HG02678 (cell line): ENCODE measurements at regions not wholly inside any gene's neighbourhood (a gene's known extent, or its start where the extent isn't known, plus 50 kb on each side); places are given as distances from the start of the nearest gene placed in this dataset.

Experiments
- ATAC-seq: cut with Tn5 transposase; IDR thresholded peaks from one replicate; pipeline ENCODE4 v1.9.1; 2021; ENCODE audit warnings: mild to moderate bottlenecking, moderate library complexity; ENCODE audit not compliant: unreplicated experiment

DNA sequence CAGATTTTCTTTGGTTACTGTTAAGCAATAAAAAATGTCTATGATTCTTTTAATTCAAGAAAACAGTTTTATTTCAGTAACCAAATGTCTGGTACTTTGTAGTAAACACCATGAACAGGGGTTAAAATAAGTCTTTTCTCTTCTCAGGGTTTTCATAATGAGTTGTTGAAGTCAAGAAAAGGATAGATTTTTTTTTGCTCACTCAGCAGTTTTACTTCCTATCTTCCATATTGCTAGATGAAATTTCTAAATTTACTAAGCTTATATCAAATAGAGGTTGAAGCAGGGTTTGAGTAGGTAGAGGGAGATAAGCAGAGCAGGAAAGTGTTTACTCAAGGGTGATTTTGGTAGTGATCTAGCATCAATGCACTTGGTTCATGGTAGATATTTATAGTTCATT, 1031.3 kb downstream of the C4orf33 start:
- ATAC-seq = no peak

DNA sequence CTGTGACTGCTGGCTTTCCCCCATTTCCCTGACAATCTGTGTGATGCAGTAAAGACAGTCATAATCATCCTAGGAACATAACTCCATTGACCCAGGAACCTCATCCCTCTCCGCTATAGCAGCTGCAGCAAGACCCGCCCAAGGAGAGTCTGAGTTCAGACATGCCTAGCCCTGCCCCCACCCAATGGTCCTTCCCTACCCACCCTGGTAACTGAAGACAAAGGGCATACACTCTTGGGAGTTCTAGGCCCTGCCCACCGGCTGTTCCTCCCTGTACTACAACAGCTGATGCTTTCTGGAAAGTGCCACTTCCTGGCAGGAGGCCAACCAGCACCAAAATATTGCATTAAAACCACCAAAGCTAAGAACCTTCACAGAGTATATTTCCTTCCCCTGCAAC, 1035.6 kb downstream of the C4orf33 start:
- ATAC-seq = no peak

DNA sequence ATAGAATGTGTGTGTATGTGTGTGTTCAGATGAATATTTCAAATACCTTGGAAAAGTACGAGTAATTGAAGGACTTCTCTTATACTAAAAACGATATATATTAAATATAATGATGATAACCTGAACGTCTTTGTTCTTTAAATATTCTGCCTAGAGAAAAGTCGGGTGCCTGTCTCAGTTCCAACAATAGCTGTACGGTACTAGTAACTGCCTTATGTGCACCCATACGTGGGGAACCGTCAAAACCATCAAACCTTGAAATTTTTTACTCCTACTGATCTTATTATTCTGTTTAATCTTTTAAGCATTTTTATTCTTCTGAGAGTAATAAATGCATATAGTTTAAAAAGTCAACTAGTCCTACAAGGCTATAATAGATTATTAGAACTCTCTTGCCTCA, 1045.7 kb downstream of the C4orf33 start:
- no peak for ATAC-seq

DNA sequence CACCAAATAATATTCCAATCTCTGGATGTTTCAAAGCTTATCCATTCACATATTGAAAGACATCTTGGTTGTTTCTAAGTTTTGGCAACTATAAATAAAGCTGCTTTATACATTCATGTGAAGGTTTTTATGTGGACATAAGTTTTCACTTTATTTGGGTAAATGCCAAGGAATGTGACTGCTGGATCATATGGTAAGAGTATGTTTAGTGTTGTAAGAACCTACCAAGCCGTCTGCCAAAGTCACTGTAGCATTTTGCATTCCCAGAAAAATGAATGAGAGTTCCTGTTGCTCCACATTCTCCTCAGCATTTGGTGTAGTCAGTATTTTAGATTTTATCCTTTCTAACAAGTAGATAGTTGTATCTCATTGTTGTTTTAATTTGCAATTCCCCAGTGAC, 1047.7 kb downstream of the C4orf33 start:
- no peak for ATAC-seq

DNA sequence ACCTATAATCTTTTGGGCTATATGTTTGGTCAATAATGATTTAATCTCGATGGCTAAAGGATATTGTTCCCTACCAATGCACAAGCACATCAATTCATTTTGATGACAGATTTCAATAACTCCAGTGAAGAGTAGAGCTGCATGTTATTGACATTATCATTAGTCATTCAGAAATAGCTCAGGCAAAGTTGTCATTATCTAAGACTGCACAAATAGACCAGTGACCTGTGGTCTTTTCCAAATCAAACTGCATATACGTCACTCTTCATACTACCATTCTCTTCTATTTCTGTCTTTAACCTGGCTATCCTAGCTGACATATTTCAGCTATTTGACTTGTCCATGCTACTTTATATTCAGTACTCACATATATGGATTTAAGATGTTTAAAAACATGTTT, 1050.8 kb downstream of the C4orf33 start:
- no peak for ATAC-seq

DNA sequence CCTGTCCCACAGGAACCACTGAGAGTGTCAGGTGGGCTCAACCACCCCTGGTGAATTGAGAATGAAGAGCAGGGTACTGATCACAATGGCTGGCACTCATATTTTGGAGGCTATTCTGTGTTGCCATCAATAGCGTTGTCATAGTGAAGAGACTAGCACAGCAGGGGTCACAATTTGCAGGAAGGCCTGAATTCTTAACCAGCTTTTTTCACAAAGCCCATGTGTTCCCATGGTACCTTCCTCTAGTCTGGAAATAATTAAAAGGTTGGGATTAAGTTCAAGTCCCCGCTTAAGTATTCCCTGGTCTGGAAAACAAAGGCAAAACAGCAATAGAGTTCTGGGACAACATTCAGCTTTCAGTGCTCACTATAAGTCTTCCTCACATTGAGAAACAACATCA, 1051.7 kb downstream of the C4orf33 start:
- ATAC-seq = no peak

DNA sequence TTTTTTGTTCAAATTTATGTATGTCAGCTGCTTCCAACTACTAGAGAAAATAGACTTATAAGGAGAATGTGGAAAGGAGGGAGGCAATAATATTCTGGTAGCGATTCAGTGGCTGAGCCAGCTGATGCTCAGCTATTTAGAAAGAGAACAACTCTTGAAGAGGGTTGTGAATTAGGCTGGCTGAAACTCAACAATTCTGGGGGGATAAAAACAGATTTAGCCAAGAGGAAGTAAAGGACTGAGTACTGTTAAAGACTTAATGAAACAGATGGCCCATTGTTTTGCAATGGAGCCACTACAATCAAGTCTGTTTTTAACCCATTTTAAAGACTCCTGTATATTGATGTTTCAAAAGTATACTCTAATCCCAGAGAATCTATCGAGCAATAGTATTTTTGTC, 1058.9 kb downstream of the C4orf33 start:
- no peak for ATAC-seq

DNA sequence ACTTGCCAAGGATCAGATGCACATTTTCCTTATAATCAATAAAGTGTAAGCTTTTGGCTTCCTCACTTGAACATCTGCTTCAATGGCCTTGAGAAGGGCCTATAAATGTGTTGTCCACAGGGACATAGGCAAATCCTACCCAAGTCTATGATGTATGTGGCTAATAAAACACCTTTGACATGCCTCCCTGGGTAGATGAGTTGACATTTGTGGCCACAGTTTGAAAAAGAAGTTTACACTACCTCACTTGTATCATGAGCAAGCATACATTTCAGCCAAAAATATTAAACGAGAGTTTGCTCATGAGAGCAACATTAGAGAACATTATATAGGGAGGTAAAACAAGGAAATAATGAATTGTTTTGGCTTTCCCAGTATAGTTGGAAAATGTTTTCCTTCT, 1067.7 kb downstream of the C4orf33 start:
- ATAC-seq = no peak

DNA sequence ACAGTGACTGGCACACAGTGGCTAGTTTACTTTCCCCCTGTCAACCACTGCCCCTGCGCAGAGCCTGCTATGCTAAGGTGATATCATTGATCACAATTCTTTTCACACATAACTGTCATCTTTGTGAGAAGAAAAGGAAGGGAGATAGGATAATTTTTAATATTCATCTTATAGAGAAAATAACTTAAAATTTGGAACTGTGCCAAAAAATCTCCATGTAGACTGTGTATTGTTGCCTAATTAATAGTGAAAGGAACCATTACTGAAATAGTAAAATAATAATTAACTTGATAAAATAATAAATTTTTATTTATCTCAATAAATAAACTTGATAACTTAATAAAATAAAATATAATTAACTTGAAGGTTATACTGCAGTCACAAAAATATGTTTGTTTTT, 1069.4 kb downstream of the C4orf33 start:
- no peak for ATAC-seq

DNA sequence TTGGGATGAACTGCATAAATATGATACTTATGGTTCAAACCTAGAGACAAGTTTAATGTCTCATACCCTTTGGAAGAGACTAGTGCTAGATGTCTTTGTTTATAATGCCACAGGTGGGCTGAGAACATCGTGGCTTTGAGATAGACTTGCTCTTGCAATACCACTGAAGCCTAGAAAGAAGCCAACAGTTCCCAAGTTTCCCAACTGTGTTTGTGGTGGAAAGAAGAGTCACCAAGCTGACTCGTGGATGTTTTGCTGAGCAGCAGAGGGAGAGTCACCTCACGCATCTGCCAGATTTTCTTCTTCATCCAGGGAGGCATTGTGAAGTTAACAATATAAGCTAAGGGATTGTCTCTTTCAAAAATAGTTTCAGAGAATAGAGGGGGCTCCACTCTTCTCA, 1076.2 kb downstream of the C4orf33 start:
- ATAC-seq = no peak

DNA sequence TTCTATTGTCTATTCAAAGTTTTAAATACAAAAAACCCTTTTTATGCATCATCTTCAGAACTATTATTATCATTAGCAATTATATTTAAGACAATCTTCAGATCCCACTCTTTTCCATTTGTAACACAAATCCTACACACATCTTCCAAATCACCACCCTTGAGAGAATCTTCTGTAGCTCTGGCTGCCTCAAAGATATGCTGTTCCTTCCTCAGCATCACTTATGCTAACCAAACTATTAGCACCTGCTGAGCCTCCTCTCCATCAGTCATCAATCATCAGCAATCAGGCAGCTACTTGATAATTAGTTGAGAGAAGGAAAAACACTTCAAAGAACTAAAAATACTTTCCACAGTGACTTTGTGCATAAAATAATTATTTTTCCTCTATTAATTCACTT, 1082.2 kb downstream of the C4orf33 start:
- no peak for ATAC-seq

DNA sequence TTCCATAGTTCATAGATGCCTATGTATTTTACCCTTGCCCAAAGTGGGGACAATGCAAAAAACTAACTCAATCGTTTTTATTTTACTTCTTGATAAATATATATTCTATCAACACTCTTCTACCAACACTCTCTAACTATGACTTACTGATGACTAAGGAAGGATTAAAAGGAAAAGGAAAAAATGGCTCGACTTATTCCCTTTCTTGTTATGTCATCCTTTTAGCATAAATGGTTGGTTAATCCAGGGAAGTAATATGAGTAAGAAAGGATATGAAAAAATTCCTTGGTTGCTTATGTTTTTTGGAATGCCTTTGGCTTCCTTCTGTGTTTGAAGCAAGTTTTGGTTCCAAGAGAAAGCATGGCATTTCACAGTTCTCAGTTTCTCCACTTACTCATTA, 1087.1 kb downstream of the C4orf33 start:
- ATAC-seq = no peak

DNA sequence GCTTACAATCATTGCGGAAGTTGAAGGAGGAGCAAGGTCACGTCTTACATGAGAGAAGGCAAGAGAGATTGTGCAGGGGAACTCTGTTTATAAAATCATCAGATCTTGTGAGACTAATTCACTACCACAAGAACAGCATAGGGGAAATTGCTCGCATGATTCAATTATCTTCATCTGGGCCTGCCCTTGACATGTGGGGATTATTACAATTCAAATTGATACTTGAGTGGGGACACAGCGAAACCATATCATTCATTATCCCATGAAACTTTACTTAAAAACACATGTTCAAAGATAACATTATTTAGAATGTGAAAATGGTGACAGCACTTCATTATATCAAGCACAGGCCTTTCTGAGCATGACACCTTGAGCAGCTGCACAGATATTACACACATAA, 1087.8 kb downstream of the C4orf33 start:
- ATAC-seq = no peak

DNA sequence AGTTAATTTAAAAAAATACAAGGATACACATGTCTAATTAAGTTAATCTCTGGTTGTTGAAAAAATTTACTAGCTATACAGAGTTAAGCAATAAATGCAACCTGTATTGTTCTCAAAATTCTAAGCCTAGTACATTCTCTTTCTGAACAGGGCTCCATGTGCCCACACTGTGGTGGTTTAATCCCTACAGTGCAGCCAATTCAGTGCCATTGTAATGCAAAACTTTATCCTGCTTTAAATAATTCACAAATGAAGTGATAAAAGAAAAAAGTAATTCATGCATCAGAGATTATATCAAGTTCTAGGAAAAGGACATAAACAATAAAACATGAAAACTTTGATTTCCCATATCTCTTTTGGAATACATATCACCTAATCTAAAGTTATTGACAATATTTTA, 1089.2 kb downstream of the C4orf33 start:
- ATAC-seq = no peak

DNA sequence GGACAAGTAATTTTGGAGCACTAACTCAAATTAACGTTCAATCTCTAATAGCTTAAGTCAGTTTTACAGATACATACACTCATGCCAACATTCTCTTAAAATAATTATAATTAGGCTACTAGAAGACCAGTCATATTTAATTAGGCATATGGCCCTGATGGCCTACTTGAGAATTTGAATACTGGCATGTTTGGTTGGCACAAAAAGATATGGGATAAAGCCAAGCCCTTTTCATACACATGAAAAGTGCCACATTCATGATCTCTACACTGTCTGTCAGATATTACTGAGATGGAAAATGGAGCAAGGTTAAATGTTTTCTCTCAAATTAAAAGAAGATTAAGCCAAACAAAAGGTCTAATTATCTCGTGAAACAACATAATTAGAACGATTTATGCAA, 1091.0 kb downstream of the C4orf33 start:
- no peak for ATAC-seq

DNA sequence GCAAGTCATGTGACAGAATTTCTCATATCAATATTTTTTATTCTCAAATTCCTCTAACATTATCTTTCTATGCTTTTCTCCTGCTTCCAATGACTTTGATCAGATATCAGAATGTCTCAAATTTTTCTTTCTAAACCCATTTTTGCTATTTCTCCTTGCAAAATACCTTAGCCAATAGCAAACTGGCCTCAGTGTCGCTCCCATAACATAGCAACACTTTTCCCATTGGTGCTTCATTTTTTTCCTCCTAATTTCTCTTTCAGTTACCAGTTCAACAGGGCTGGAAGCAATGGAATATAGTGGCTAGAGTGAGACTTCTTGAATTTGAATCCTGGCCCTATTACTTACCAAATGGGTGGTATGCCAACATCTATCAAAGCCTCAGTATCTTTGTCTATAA, 1091.6 kb downstream of the C4orf33 start:
- ATAC-seq = no peak

DNA sequence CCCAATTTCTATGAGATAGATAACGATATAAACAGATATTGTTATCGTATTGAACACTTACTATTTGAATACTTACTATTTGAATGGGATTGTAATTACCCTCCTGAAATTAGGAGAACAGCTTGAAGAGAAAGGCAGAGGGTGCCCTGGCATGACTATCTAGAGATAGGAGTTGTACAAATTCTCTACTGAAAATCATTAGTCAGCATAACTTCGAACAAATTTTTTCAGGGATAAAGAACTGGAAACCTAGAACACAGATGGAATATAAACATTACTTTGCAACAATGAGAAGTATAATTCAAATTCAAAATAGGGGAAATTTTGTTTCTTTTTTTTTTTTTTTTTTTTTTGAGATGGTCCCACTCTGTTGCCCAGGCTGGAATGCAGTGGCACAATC, 1096.8 kb downstream of the C4orf33 start:
- ATAC-seq = no peak

DNA sequence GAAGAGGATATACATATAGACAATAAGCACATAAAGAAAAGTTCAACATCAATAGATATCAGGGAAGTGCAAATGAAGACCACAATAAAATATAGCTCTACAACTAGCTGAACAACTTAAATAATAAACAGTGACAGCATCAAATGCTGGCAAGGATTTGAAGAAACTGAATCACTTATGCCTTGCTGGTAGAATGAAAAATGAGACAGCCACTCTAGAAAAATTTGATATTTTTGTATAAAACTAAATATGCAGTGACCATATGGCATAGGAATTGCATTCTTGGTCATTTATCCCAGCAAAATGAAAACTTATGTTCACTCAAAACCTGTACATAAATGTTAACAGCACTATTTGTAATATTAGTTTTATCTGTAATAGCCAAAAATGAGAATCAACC, 1102.0 kb downstream of the C4orf33 start:
- no peak for ATAC-seq

DNA sequence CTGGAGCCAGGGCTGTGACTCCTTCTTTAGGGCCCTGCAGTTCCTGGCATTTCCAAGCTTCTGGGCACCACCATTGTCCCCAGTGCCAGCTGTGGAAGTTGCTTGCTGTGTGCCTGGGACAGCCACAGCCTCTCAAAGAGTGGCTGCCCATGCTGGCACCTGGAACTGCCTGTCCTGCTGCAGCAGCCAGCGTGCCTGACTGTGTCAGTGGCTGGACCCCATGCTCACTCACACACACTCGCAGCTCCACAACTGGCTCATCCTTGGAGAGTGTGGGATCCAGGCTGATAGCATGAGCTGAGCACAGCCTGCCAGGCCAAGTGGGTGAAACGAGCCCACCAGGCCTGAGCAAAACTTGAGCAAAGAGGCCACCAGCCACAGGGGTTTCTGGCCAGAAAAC, 1107.6 kb downstream of the C4orf33 start:
- ATAC-seq = no peak

DNA sequence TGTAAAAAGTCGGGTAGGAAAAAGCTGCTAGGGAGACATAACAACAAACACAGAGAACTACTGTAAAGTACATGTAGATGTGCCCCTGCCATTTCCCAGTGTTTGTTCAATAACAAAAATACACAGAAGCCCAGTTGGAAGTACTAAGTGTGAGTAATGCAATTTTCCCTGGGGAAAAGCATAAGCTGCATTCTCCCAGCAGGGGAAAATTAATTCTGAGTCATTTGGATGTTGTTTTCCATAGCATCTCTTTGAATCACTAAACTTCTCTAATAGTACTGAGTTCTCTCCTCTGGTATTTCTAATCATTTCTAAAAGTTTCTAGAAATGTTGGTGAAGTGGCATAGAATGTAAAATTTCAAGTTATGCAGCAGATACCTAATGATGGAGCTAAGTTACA, 1114.9 kb downstream of the C4orf33 start:
- ATAC-seq = no peak

DNA sequence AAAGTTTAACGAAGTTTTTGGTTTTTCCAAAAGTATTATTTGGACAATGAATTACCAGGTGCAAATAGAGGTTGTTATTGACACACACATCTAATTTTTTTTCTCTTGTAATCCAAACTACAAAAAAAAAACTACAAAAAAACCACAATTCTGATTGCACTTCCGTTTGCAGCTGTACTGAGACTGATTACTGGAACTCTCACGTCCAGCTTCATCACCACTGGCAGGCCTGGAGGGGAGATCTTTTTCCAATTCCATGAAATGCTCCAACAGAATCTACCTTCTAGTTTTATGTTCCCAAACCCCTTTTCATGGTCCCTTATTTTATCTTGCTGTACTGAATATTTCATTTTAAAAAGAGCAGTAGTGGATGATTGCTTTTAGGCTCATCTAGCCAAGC, 1118.3 kb downstream of the C4orf33 start:
- ATAC-seq = no peak

DNA sequence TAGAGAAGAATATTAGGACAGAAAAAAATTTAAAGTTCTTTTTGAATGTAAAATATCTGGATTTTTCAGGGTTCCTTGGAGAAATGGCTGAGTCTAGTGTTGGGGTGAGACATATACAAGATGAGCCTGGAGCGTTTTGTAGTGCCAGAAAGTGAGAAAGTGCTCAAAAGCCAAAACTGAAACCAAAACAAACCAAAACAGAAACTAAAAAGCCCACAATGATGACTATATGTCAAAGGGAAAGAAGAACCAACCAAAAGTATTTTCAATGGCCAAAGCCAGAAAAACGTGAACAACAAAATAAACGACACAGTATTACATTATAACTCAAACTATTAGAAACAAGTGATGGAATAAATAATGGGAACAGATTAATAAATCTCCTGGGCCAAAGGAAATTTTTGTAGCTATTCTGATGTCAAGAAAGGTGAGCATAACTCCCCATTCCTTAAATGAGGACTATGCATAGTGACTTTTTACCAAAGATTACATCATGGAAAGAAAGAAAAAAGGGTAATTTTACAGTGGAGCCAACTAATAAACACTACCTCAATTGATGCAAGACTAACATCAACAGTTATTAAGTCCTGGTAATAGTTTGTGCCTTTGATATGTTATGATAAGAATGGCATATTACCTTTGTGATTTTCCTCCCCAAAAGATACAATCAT, 1137.6 kb downstream of the C4orf33 start:
- ATAC-seq = peak; percentile 100

DNA sequence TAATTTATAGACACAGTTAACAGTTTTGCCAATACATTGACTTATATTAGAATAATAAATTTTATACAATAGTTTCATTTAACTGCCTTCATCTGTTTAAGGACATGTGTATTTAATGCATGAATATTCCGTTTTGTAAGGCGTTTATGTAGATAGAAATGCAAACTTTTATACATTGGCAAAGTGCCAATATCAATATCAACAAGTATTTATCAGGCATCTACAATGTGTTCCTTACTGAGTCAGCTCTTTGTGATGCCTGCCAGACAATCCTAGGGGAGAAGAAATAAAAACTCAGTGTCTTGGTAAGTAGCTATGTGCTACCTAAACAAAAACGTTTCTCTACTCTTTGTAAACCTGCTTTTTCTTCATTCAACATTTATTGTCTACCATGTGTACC, 1142.2 kb downstream of the C4orf33 start:
- no peak for ATAC-seq

DNA sequence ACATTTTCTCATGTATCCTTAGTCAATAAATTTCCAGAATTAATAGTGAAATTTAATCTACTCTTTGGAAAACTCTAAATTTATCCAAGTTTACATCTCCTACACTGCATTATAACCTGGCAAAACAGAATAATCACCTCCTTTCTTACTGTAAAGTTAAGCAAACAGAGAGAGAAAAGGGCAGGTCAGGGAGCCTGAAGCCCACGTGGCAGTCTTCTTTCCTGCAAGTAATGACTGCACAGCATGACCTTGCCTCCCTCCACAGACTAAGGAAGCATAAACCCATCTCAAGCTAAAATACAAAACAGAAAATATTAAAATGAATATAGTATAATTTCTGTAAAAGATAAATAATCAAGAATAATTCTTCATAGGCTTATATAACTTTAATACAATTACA, 1153.0 kb downstream of the C4orf33 start:
- ATAC-seq = no peak
